ENCODE measurements at regions not wholly inside any gene's neighbourhood (a gene's known extent, or its start where the extent isn't known, plus 50 kb on each side); places are given as distances from the start of the nearest gene placed in this dataset.

DNA sequence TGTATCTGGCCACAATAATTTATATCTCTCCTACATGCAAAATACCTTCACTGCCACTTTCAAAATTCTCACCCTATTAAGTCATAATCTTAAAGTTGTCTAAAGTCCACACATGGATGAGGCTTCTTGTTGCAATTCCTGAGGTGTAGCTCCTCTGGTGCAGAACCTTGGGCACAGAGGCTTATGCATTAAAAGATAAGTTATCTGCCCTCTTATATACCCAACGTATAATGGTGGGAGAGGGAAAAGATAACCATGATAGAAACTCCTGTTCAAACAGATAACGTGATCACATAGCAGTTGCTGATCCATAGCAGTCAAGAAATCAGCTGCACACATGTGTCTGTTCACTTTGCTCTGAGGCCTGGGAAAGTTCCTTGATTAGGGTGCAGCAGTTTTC is 1767.0 kb downstream of the MAT2B start:
- Histone ChIP-seq H3K36me3 (ENCODE audit: insufficient read depth, low read length) (no peaks in the 10 kb centered on the region), H3K9me2 (ENCODE audit: insufficient read depth, low read length) (no peaks in the 10 kb centered on the region), H4K20me1 (ENCODE audit: insufficient read depth) (no peaks in the 10 kb centered on the region), H3K79me2 (replicated peaks; ENCODE audit: insufficient read depth, low read length) (no peaks in the 10 kb centered on the region), H3K27me3 (ENCODE audit: insufficient read depth, low read depth, low read length) (no peaks in the 10 kb centered on the region), H2AFZ (ENCODE audit: low read depth, low read length) (no peak overlapping the region), H3F3A (ENCODE audit: insufficient read depth, low read length, poor library complexity, severe bottlenecking) (no peaks in the 10 kb centered on the region), H3K4me2 (ENCODE audit: low read length) (no peak overlapping the region), H3K27ac (ENCODE audit: low read length) (no peak overlapping the region), H3K4me3 (ENCODE audit: low read length) (no peak overlapping the region), H3K9ac (ENCODE audit: low read length) (no peak overlapping the region), H3K9me3 (ENCODE audit: low read length) (no peaks in the 10 kb centered on the region)
- TF ChIP-seq EP300 (conservative IDR thresholded peaks at IDR 0.05; ENCODE audit: poor library complexity, severe bottlenecking) (no peak), SMC3 (conservative IDR thresholded peaks at IDR 0.05; ENCODE audit: poor library complexity) (no peak), MXI1 (conservative IDR thresholded peaks at IDR 0.05; ENCODE audit: poor library complexity, severe bottlenecking) (no peak), POLR2AphosphoS5 (IDR thresholded peaks at IDR 0.05) (no peak), TAF1 (IDR thresholded peaks at IDR 0.05; ENCODE audit: low read depth) (no peak), EZH2 (IDR thresholded peaks at IDR 0.05; ENCODE audit: borderline replicate concordance, insufficient read depth, low read length, poor library complexity, severe bottlenecking) (no peak), RAD21 (conservative IDR thresholded peaks at IDR 0.05) (no peak)
- TF ChIP-seq, protein P1, sequence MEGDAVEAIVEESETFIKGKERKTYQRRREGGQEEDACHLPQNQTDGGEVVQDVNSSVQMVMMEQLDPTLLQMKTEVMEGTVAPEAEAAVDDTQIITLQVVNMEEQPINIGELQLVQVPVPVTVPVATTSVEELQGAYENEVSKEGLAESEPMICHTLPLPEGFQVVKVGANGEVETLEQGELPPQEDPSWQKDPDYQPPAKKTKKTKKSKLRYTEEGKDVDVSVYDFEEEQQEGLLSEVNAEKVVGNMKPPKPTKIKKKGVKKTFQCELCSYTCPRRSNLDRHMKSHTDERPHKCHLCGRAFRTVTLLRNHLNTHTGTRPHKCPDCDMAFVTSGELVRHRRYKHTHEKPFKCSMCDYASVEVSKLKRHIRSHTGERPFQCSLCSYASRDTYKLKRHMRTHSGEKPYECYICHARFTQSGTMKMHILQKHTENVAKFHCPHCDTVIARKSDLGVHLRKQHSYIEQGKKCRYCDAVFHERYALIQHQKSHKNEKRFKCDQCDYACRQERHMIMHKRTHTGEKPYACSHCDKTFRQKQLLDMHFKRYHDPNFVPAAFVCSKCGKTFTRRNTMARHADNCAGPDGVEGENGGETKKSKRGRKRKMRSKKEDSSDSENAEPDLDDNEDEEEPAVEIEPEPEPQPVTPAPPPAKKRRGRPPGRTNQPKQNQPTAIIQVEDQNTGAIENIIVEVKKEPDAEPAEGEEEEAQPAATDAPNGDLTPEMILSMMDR (IDR thresholded peaks at IDR 0.05; ENCODE audit: poor library complexity, severe bottlenecking), result no peak
- TF ChIP-seq, protein P2, sequence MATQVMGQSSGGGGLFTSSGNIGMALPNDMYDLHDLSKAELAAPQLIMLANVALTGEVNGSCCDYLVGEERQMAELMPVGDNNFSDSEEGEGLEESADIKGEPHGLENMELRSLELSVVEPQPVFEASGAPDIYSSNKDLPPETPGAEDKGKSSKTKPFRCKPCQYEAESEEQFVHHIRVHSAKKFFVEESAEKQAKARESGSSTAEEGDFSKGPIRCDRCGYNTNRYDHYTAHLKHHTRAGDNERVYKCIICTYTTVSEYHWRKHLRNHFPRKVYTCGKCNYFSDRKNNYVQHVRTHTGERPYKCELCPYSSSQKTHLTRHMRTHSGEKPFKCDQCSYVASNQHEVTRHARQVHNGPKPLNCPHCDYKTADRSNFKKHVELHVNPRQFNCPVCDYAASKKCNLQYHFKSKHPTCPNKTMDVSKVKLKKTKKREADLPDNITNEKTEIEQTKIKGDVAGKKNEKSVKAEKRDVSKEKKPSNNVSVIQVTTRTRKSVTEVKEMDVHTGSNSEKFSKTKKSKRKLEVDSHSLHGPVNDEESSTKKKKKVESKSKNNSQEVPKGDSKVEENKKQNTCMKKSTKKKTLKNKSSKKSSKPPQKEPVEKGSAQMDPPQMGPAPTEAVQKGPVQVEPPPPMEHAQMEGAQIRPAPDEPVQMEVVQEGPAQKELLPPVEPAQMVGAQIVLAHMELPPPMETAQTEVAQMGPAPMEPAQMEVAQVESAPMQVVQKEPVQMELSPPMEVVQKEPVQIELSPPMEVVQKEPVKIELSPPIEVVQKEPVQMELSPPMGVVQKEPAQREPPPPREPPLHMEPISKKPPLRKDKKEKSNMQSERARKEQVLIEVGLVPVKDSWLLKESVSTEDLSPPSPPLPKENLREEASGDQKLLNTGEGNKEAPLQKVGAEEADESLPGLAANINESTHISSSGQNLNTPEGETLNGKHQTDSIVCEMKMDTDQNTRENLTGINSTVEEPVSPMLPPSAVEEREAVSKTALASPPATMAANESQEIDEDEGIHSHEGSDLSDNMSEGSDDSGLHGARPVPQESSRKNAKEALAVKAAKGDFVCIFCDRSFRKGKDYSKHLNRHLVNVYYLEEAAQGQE (IDR thresholded peaks at IDR 0.05; ENCODE audit: borderline replicate concordance), result no peak

DNA sequence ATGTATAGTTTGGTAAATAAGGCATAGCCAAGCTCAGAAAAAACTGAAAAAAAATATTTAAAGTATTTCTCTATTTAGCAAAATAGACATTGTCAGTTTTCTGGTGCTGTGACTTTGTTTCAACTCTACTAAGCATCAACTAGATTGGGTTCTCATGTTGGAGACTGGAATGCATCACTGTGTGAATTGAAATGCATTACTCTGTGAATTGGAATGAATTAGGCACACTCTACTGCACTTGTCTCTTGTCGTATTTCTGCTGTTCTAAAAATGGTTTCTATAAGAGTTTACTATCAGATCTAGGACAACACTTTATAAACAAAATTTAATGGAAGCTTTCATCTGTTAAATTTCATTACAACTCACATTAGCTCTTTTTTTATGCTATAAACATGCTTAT is 1772.2 kb downstream of the MAT2B start:
- H3K4me2 ChIP-seq (ENCODE audit: low read length), result no peak overlapping the region
- no peaks in the 10 kb centered on the region for H4K20me1 ChIP-seq (ENCODE audit: insufficient read depth)
- H3K79me2 ChIP-seq (replicated peaks; ENCODE audit: insufficient read depth, low read length), result no peaks in the 10 kb centered on the region
- H3K4me3 ChIP-seq (ENCODE audit: low read length), result no peak overlapping the region
- no peaks in the 10 kb centered on the region for H3K27me3 ChIP-seq (ENCODE audit: insufficient read depth, low read depth, low read length)
- TF ChIP-seq MXI1 (conservative IDR thresholded peaks at IDR 0.05; ENCODE audit: poor library complexity, severe bottlenecking) (no peak), EZH2 (IDR thresholded peaks at IDR 0.05; ENCODE audit: borderline replicate concordance, insufficient read depth, low read length, poor library complexity, severe bottlenecking) (no peak), POLR2AphosphoS5 (IDR thresholded peaks at IDR 0.05) (no peak), EP300 (conservative IDR thresholded peaks at IDR 0.05; ENCODE audit: poor library complexity, severe bottlenecking) (no peak), TAF1 (IDR thresholded peaks at IDR 0.05; ENCODE audit: low read depth) (no peak), RAD21 (conservative IDR thresholded peaks at IDR 0.05) (no peak), SMC3 (conservative IDR thresholded peaks at IDR 0.05; ENCODE audit: poor library complexity) (no peak)
- TF ChIP-seq, protein P2 (IDR thresholded peaks at IDR 0.05; ENCODE audit: borderline replicate concordance), result no peak
- TF ChIP-seq, protein P1 (IDR thresholded peaks at IDR 0.05; ENCODE audit: poor library complexity, severe bottlenecking), result no peak
- H3K36me3 ChIP-seq (ENCODE audit: insufficient read depth, low read length), result no peaks in the 10 kb centered on the region
- H3K9me3 ChIP-seq (ENCODE audit: low read length), result no peaks in the 10 kb centered on the region
- H3K9me2 ChIP-seq (ENCODE audit: insufficient read depth, low read length), result no peaks in the 10 kb centered on the region
- H2AFZ ChIP-seq (ENCODE audit: low read depth, low read length), result no peak overlapping the region
- no peak overlapping the region for H3K9ac ChIP-seq (ENCODE audit: low read length)
- no peaks in the 10 kb centered on the region for H3F3A ChIP-seq (ENCODE audit: insufficient read depth, low read length, poor library complexity, severe bottlenecking)
- H3K27ac ChIP-seq (ENCODE audit: low read length), result no peak overlapping the region
